Upper lobe of right lung (tissue), 1 donor: ENCODE measurements at regions not wholly inside any gene's neighbourhood (a gene's known extent, or its start where the extent isn't known, plus 50 kb on each side); places are given as distances from the start of the nearest gene placed in this dataset.

ENCODE experiments used
- ATAC-seq: fragments of 200-7000 bp; cut with Tn5 transposase; one replicate; pipeline ENCODE4 v1.9.1; 2020; ENCODE audit warnings: mild to moderate bottlenecking, moderate library complexity
- DNase-seq: peaks from one replicate; pipeline ENCODE4 v3.0.0-alpha.2; 2020
- H3K27ac ChIP-seq: fragments of 200-600 bp; one replicate; pipeline ENCODE4 v1.8.0; 2022
- H3K27me3 ChIP-seq: fragments of 200-600 bp; one replicate; pipeline ENCODE4 v1.8.0; 2022; ENCODE audit warnings: mild to moderate bottlenecking
- H3K36me3 ChIP-seq: fragments of 200-600 bp; one replicate; pipeline ENCODE4 v1.8.0; 2022
- H3K4me1 ChIP-seq: fragments of 200-600 bp; one replicate; pipeline ENCODE4 v1.8.0; 2022
- H3K4me3 ChIP-seq: fragments of 200-600 bp; one replicate; pipeline ENCODE4 v1.8.0; 2022; ENCODE audit warnings: mild to moderate bottlenecking
- H3K9me3 ChIP-seq: fragments of 200-600 bp; one replicate; pipeline ENCODE4 v1.8.0; 2022
- CTCF ChIP-seq: fragments of 200-600 bp; IDR thresholded peaks from one replicate; pipeline ENCODE4 v1.8.0; 2022; ENCODE audit warnings: antibody characterized with exemption
- intact Hi-C: fragments of 100-400 bp; cut with DNase I; formaldehyde crosslinking; loops from one replicate; pipeline ENCODE4 v1.11.0; 2022
- donor health status: DM: no; HTN: yes; CAD: no; lungs with severe emphysema.

GRCh38 chr13:34628209-34628682 lies 313.8 kb upstream of the NBEA start:
- H3K27me3 ChIP-seq = no peaks in the 10 kb centered on the region
- no peaks in the 10 kb centered on the region for H3K36me3 ChIP-seq
- no peak overlapping the region for H3K4me3 ChIP-seq
- no peak for DNase-seq
- intact Hi-C loops = no loop called here
- no peaks in the 10 kb centered on the region for H3K9me3 ChIP-seq
- no peaks in the 10 kb centered on the region for H3K4me1 ChIP-seq
- H3K27ac ChIP-seq = no peak overlapping the region
- no peak for ATAC-seq
- no peak for TF ChIP-seq CTCF

GRCh38 chr13:34634448-34634847 lies 307.6 kb upstream of the NBEA start:
- TF ChIP-seq CTCF = no peak
- H3K36me3 ChIP-seq = no peaks in the 10 kb centered on the region
- no peaks in the 10 kb centered on the region for H3K27me3 ChIP-seq
- no peaks in the 10 kb centered on the region for H3K4me1 ChIP-seq
- no peaks in the 10 kb centered on the region for H3K9me3 ChIP-seq
- intact Hi-C loops = no loop called here
- H3K27ac ChIP-seq = no peak overlapping the region
- H3K4me3 ChIP-seq = no peak overlapping the region
- DNase-seq (no peak), ATAC-seq (no peak)

DNA sequence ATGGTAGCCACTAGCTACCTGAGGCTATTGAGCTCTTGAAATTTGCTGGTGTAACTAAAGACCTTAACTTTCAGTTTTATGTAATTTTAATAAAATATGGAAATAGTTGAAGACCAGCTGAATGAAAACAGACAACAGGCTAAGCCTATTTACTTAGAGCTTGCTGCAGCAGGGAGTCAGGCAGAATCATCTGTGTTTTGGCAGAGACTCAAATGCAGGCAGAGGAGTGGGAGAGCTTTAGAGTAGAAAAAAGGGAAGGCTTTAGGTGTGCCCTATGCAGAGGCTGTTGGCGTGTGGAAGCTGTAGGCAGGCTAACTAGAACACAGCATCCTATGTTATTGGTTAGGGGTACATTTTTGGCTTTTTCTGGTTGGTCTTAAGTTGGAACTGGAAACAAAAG lies 304.9 kb upstream of the NBEA start:
- DNase-seq = no peak
- no peak for TF ChIP-seq CTCF
- Histone ChIP-seq H3K27ac (no peak overlapping the region), H3K27me3 (no peaks in the 10 kb centered on the region), H3K4me3 (no peak overlapping the region), H3K4me1 (no peaks in the 10 kb centered on the region), H3K36me3 (no peaks in the 10 kb centered on the region), H3K9me3 (no peaks in the 10 kb centered on the region)
- intact Hi-C loops = no loop called here
- no peak for ATAC-seq

- intact Hi-C loops = no loop called here
- ATAC-seq (no peak), DNase-seq (no peak)
- Histone ChIP-seq H3K4me1 (no peaks in the 10 kb centered on the region), H3K9me3 (no peaks in the 10 kb centered on the region), H3K36me3 (no peaks in the 10 kb centered on the region), H3K27ac (no peak overlapping the region), H3K4me3 (no peak overlapping the region), H3K27me3 (no peaks in the 10 kb centered on the region)
- TF ChIP-seq CTCF = no peak
Measured at GRCh38 chr13:34637636-34638035, 304.4 kb upstream of the NBEA start.

- Histone ChIP-seq H3K4me1 (no peaks in the 10 kb centered on the region), H3K4me3 (no peak overlapping the region), H3K9me3 (no peaks in the 10 kb centered on the region), H3K27ac (no peak overlapping the region), H3K36me3 (no peaks in the 10 kb centered on the region), H3K27me3 (no peaks in the 10 kb centered on the region)
- ATAC-seq (no peak), DNase-seq (no peak)
- no peak for TF ChIP-seq CTCF
- intact Hi-C loops = no loop called here
Measured at GRCh38 chr13:34638897-34639296, 303.2 kb upstream of the NBEA start.
